Natural killer cell (primary cell): ENCODE measurements at regions not wholly inside any gene's neighbourhood (a gene's known extent, or its start where the extent isn't known, plus 50 kb on each side); places are given as distances from the start of the nearest gene placed in this dataset.

Experiments
- ATAC-seq, 3 donors: fragments of 150-1000 bp in 2 of 3; fragments of 200-7000 bp in 1 of 3; cut with Tn5 transposase; 1 replicate in 1 of 3; 2 replicates in 2 of 3; pipeline ENCODE4 v1.10.0; 2021; ENCODE audit warnings: mild to moderate bottlenecking in 2 of 3, moderate library complexity in 2 of 3
- DNase-seq, 2 donors: peaks; one replicate each; pipeline versions ENCODE4 v3.0.0 to v3.0.0-alpha.2; 2013 to 2021; ENCODE audit warnings: mixed read lengths in 1 of 2
- H3K27ac ChIP-seq: one replicate; pipeline ENCODE4 v1.5.1; 2013; ENCODE audit warnings: mild to moderate bottlenecking, low read length
- H3K27me3 ChIP-seq: one replicate; pipeline ENCODE4 v1.6.1; 2013; ENCODE audit warnings: low read length; ENCODE audit not compliant: control insufficient read depth, insufficient read depth
- H3K36me3 ChIP-seq: one replicate; pipeline ENCODE4 v1.6.1; 2013; ENCODE audit warnings: low read length; ENCODE audit not compliant: control insufficient read depth, insufficient read depth
- H3K4me1 ChIP-seq: one replicate; pipeline ENCODE4 v1.6.1; 2013; ENCODE audit warnings: low read length; ENCODE audit not compliant: control insufficient read depth, insufficient read depth
- H3K4me3 ChIP-seq: one replicate; pipeline ENCODE4 v1.5.1; 2013; ENCODE audit warnings: low read length
- H3K9me3 ChIP-seq: one replicate; pipeline ENCODE4 v1.6.1; 2013; ENCODE audit warnings: low read length; ENCODE audit not compliant: control insufficient read depth, insufficient read depth
- H3K27ac Mint-ChIP-seq, 2 donors: one replicate each; pipeline ENCODE4 v1.8.0; 2022; ENCODE audit warnings: mild to moderate bottlenecking in 2 of 2, mixed read lengths in 2 of 2, moderate library complexity in 1 of 2
- H3K27me3 Mint-ChIP-seq, 2 donors: one replicate each; pipeline ENCODE4 v1.8.0; 2022; ENCODE audit warnings: low read depth in 2 of 2, mixed read lengths in 2 of 2
- H3K36me3 Mint-ChIP-seq: one replicate; pipeline ENCODE4 v1.8.0; 2022; ENCODE audit warnings: mixed read lengths
- H3K4me1 Mint-ChIP-seq, 2 donors: one replicate each; pipeline ENCODE4 v1.8.0; 2022; ENCODE audit warnings: mixed read lengths in 2 of 2
- H3K4me3 Mint-ChIP-seq: one replicate; pipeline ENCODE4 v1.8.0; 2022; ENCODE audit warnings: mild to moderate bottlenecking, moderate library complexity, mixed read lengths
- H3K9me3 Mint-ChIP-seq, 2 donors: one replicate each; pipeline ENCODE4 v1.8.0; 2022; ENCODE audit warnings: mixed read lengths in 2 of 2
- whole genome bisulfite sequencing: methylation state at CpG from one replicate; pipeline ENCODE4 v1.1.7; 2013; ENCODE audit warnings: missing lambda C conversion rate; ENCODE audit not compliant: insufficient coverage; 5-methylcytosine and 5-hydroxymethylcytosine counted together
- intact Hi-C: fragments of 100-400 bp; cut with micrococcal nuclease; formaldehyde crosslinking; loops from one replicate; pipeline ENCODE4 v1.14.2; 2022
- TF ChIP-seq, protein P1 (sequence below): fragments of 200-600 bp; IDR thresholded peaks from one replicate; pipeline ENCODE4 v1.8.0; 2022; ENCODE audit warnings: antibody characterized with exemption

DNA sequence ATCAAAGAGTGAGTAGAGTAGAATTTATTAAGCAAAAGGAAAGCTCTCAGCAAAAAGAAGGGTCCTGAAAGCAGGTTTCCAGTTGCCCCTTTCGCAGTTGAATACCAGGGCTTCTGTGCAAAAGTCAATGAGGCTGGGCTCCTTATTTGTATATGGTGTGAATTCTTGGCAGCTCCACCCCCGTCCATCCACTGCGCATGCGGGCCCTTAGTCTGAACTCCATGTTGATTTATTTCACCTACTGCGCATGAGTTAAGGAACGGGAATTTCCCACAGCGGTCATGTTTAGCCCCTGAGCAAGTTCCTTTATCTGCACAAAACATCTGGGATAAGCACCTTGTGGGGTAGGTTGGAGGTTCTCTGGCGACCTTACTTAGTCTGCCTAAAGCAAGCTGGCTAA, 325.6 kb downstream of the ZWINT start:
- H3K27ac Mint-ChIP-seq = no peak overlapping the region
- no peaks in the 10 kb centered on the region for H3K27me3 Mint-ChIP-seq
- ATAC-seq (no peak), DNase-seq (no peak)
- intact Hi-C loops = no loop called here
- no peaks in the 10 kb centered on the region for H3K27me3 ChIP-seq
- H3K9me3 Mint-ChIP-seq = peaks cover 7 to 14% of the 10 kb centered on the region in 2 donors
- H3K27ac ChIP-seq = no peak overlapping the region
- H3K36me3 Mint-ChIP-seq = no peaks in the 10 kb centered on the region
- H3K4me3 Mint-ChIP-seq = no peak overlapping the region
- H3K9me3 ChIP-seq = peaks cover 4% of the 10 kb centered on the region
- H3K4me3 ChIP-seq = no peak overlapping the region
- H3K4me1 Mint-ChIP-seq = no peaks in the 10 kb centered on the region
- TF ChIP-seq, protein P1, sequence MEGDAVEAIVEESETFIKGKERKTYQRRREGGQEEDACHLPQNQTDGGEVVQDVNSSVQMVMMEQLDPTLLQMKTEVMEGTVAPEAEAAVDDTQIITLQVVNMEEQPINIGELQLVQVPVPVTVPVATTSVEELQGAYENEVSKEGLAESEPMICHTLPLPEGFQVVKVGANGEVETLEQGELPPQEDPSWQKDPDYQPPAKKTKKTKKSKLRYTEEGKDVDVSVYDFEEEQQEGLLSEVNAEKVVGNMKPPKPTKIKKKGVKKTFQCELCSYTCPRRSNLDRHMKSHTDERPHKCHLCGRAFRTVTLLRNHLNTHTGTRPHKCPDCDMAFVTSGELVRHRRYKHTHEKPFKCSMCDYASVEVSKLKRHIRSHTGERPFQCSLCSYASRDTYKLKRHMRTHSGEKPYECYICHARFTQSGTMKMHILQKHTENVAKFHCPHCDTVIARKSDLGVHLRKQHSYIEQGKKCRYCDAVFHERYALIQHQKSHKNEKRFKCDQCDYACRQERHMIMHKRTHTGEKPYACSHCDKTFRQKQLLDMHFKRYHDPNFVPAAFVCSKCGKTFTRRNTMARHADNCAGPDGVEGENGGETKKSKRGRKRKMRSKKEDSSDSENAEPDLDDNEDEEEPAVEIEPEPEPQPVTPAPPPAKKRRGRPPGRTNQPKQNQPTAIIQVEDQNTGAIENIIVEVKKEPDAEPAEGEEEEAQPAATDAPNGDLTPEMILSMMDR = no peak
- H3K36me3 ChIP-seq = no peaks in the 10 kb centered on the region
- no peaks in the 10 kb centered on the region for H3K4me1 ChIP-seq
- WGBS = 93% methylated on average over 8 of the region's 8 CpGs

DNA sequence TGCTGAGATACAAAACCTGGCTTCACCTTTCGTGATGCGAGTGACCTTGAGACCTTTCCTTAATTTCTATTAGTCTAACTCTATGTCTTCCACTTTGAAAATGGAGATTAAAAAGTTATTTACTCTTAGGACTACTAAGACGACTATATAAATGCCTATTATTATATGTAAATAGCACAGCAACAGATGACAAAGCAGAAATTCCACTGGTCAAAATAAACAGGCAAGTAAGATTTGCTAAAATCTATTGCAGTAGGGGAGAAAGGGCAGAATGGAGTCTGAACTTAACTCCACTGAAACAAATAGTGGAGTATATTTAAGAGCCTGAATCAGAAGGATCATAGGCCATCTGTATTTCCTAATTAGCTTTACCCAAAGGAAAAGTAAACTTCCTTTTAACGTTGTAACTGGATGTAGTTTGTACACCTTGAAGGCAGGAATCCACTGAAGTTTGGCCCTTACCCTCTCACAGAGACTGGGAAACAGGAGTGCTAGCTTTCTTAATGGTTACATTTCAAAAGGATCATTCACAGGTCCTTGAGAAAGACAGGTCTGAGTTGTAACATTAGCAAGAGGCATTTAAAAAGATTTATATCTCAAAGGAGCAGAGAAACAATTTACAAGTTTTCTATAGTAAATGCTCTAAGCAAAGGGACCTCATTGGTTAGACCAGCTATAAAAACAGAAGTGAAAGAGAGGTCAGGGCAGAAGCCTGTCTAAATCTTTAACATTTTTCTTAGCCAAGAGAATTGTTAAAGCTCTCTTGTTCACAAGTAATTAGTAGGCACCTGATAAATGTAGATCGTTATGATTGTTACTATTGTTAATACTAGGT, 332.5 kb downstream of the ZWINT start:
- H3K4me3 Mint-ChIP-seq = no peak overlapping the region
- H3K27me3 ChIP-seq = no peaks in the 10 kb centered on the region
- H3K27me3 Mint-ChIP-seq = no peaks in the 10 kb centered on the region
- DNase-seq = no peak
- no peaks in the 10 kb centered on the region for H3K36me3 Mint-ChIP-seq
- no peak for ATAC-seq
- no peaks in the 10 kb centered on the region for H3K9me3 ChIP-seq
- peaks cover 2 to 3% of the 10 kb centered on the region in 2 donors for H3K9me3 Mint-ChIP-seq
- H3K4me1 Mint-ChIP-seq = no peaks in the 10 kb centered on the region
- TF ChIP-seq, protein P1 = no peak
- intact Hi-C loops = no loop called here
- no peak overlapping the region for H3K27ac ChIP-seq
- H3K27ac Mint-ChIP-seq = no peak overlapping the region
- WGBS = 0% methylated on average over 1 of the region's 5 CpGs
- H3K4me1 ChIP-seq = no peaks in the 10 kb centered on the region
- no peak overlapping the region for H3K4me3 ChIP-seq
- H3K36me3 ChIP-seq = no peaks in the 10 kb centered on the region

DNA sequence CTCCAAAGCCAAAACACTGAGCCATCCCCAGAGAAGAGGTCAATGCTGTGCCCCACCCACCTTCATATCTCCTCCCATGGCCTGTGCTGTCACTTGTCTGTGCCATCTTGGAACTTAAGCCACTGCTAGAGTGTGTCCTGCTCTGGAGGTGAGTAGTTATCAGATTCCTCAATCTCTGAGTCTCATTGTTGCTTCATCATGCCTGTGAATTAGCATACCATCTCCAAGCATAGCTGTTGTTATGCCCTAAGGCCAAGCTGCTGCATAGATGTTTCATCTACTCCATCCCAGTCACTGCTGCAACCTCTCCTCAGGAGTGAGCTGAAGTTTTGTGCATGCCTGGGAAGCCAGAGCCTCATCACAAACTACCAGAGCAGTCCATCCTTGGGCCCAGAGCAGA, 349.0 kb downstream of the ZWINT start:
- Histone ChIP-seq H3K4me3 (no peak overlapping the region), H3K36me3 (no peaks in the 10 kb centered on the region), H3K27ac (no peak overlapping the region), H3K9me3 (no peaks in the 10 kb centered on the region), H3K27me3 (no peaks in the 10 kb centered on the region), H3K4me1 (no peaks in the 10 kb centered on the region)
- H3K27ac Mint-ChIP-seq = no peak overlapping the region
- DNase-seq (no peak), ATAC-seq (no peak)
- TF ChIP-seq, protein P1 = no peak
- no peaks in the 10 kb centered on the region for H3K4me1 Mint-ChIP-seq
- intact Hi-C loops = no loop called here
- peaks cover 7 to 10% of the 10 kb centered on the region in 2 donors for H3K9me3 Mint-ChIP-seq
- H3K36me3 Mint-ChIP-seq = peaks cover 16% of the 10 kb centered on the region
- H3K27me3 Mint-ChIP-seq = no peaks in the 10 kb centered on the region
- no peak overlapping the region for H3K4me3 Mint-ChIP-seq

DNA sequence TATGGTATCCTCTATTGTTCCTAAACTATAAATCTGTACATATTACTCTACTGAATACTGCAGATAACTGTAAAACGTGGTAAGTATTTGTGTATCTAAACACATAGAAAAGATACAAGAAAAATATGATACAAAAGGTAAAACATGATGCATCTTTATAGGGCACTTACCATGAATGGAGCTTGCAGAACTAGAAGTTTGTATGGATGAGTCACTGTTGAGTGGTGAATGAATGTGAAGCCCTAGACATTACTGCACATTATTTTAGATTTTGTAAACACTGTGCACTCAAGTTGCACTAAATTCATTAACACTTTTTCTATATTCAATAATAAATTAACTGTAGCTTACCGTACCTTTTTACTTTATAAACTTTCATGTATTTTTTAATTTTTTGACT, 357.5 kb downstream of the ZWINT start:
- Mint-ChIP-seq H3K27ac (no peak overlapping the region), H3K4me1 (no peaks in the 10 kb centered on the region), H3K9me3 (peaks cover 7 to 8% of the 10 kb centered on the region in 2 donors), H3K36me3 (no peaks in the 10 kb centered on the region), H3K4me3 (no peak overlapping the region), H3K27me3 (no peaks in the 10 kb centered on the region)
- DNase-seq (no peak), ATAC-seq (no peak)
- no peaks in the 10 kb centered on the region for H3K27me3 ChIP-seq
- H3K27ac ChIP-seq = no peak overlapping the region
- TF ChIP-seq, protein P1 = no peak
- no peak overlapping the region for H3K4me3 ChIP-seq
- H3K9me3 ChIP-seq = no peaks in the 10 kb centered on the region
- no CpG with 5 or more reads among the region's 2 CpGs for WGBS
- intact Hi-C loops = no loop called here
- H3K4me1 ChIP-seq = no peaks in the 10 kb centered on the region
- H3K36me3 ChIP-seq = no peaks in the 10 kb centered on the region
